ENCODE measurements at regions not wholly inside any gene's neighbourhood (a gene's known extent, or its start where the extent isn't known, plus 50 kb on each side); places are given as distances from the start of the nearest gene placed in this dataset.
A peak's percentile ranks its signal among the peaks of the same experiment; 100 is the strongest.

- no peaks in the 10 kb centered on the region for H3K36me3 Mint-ChIP-seq
- no peak for TF ChIP-seq CTCF (conservative IDR thresholded peaks at IDR 0.05)
- no peak overlapping the region for H3K4me3 Mint-ChIP-seq
- no peak overlapping the region for H3K27ac Mint-ChIP-seq
- DNase-seq (ENCODE audit: extremely low spot score, unreplicated experiment) = peak; percentile 42
- H3K4me1 Mint-ChIP-seq (ENCODE audit: unreplicated experiment) = peaks cover 4% of the 10 kb centered on the region
- peaks cover 20% of the 10 kb centered on the region for H3K27me3 Mint-ChIP-seq
- peaks cover 10% of the 10 kb centered on the region for H3K9me3 Mint-ChIP-seq
These were observed 175.3 kb upstream of the CST7 start for GRCh38 chr20:24773751-24774201.

GRCh38 chr20:24775966-24776365, 173.1 kb upstream of the CST7 start:
- peaks cover 22% of the 10 kb centered on the region for H3K27me3 Mint-ChIP-seq
- no peak for DNase-seq (ENCODE audit: extremely low spot score, unreplicated experiment)
- H3K9me3 Mint-ChIP-seq = peaks cover 10% of the 10 kb centered on the region
- H3K4me3 Mint-ChIP-seq = no peak overlapping the region
- H3K4me1 Mint-ChIP-seq (ENCODE audit: unreplicated experiment) = no peaks in the 10 kb centered on the region
- no peaks in the 10 kb centered on the region for H3K36me3 Mint-ChIP-seq
- no peak overlapping the region for H3K27ac Mint-ChIP-seq
- TF ChIP-seq CTCF (conservative IDR thresholded peaks at IDR 0.05) = no peak

- TF ChIP-seq CTCF (conservative IDR thresholded peaks at IDR 0.05) = no peak
- DNase-seq (ENCODE audit: extremely low spot score, unreplicated experiment) = no peak
- peaks cover 20% of the 10 kb centered on the region for H3K27me3 Mint-ChIP-seq
- H3K9me3 Mint-ChIP-seq = peaks cover 10% of the 10 kb centered on the region
- H3K36me3 Mint-ChIP-seq = no peaks in the 10 kb centered on the region
- no peak overlapping the region for H3K27ac Mint-ChIP-seq
- H3K4me3 Mint-ChIP-seq = no peak overlapping the region
- H3K4me1 Mint-ChIP-seq (ENCODE audit: unreplicated experiment) = no peaks in the 10 kb centered on the region
These were observed 172.3 kb upstream of the CST7 start for GRCh38 chr20:24776755-24777271.

GRCh38 chr20:24777746-24778145, 171.3 kb upstream of the CST7 start:
- Mint-ChIP-seq H3K9me3 (peaks cover 10% of the 10 kb centered on the region), H3K4me1 (ENCODE audit: unreplicated experiment) (no peaks in the 10 kb centered on the region), H3K36me3 (no peaks in the 10 kb centered on the region), H3K27me3 (peaks cover 17% of the 10 kb centered on the region), H3K27ac (no peak overlapping the region), H3K4me3 (no peak overlapping the region)
- no peak for DNase-seq (ENCODE audit: extremely low spot score, unreplicated experiment)
- TF ChIP-seq CTCF (conservative IDR thresholded peaks at IDR 0.05) = no peak

- Mint-ChIP-seq H3K27ac (no peak overlapping the region), H3K9me3 (peaks cover 10% of the 10 kb centered on the region), H3K36me3 (no peaks in the 10 kb centered on the region), H3K4me3 (no peak overlapping the region), H3K4me1 (ENCODE audit: unreplicated experiment) (no peaks in the 10 kb centered on the region), H3K27me3 (peaks cover 19% of the 10 kb centered on the region)
- no peak for TF ChIP-seq CTCF (conservative IDR thresholded peaks at IDR 0.05)
- no peak for DNase-seq (ENCODE audit: extremely low spot score, unreplicated experiment)
These were observed 170.5 kb upstream of the CST7 start for GRCh38 chr20:24778585-24779031.

- no peak for DNase-seq (ENCODE audit: extremely low spot score, unreplicated experiment)
- no peak for TF ChIP-seq CTCF (conservative IDR thresholded peaks at IDR 0.05)
- H3K4me1 Mint-ChIP-seq (ENCODE audit: unreplicated experiment) = no peaks in the 10 kb centered on the region
- H3K9me3 Mint-ChIP-seq = peaks cover 10% of the 10 kb centered on the region
- H3K4me3 Mint-ChIP-seq = no peak overlapping the region
- no peaks in the 10 kb centered on the region for H3K36me3 Mint-ChIP-seq
- no peak overlapping the region for H3K27ac Mint-ChIP-seq
- H3K27me3 Mint-ChIP-seq = peaks cover 19% of the 10 kb centered on the region
These were observed 169.9 kb upstream of the CST7 start for GRCh38 chr20:24779131-24779530.
